ENCODE measurements at regions not wholly inside any gene's neighbourhood (a gene's known extent, or its start where the extent isn't known, plus 50 kb on each side); places are given as distances from the start of the nearest gene placed in this dataset.

- Histone ChIP-seq H3K9me3 (ENCODE audit: severe bottlenecking) (no peaks in the 10 kb centered on the region), H3K36me3 (ENCODE audit: low read depth) (no peaks in the 10 kb centered on the region), H3K4me1 (ENCODE audit: insufficient read depth, poor library complexity, severe bottlenecking) (peaks cover 6% of the 10 kb centered on the region), H3K4me3 (ENCODE audit: severe bottlenecking) (no peak overlapping the region), H3K27ac (ENCODE audit: poor library complexity, severe bottlenecking) (no peak overlapping the region), H3K27me3 (ENCODE audit: insufficient read depth, poor library complexity, severe bottlenecking) (no peaks in the 10 kb centered on the region)
- no peak for TF ChIP-seq CTCF (IDR thresholded peaks at IDR 0.05; ENCODE audit: poor library complexity, severe bottlenecking)
- ATAC-seq (ENCODE audit: low read depth) (no peak), DNase-seq (ENCODE audit: low spot score) (no peak)
Measured at GRCh38 chr13:40160618-40161350, 505.3 kb downstream of the COG6 start.

GRCh38 chr13:40161351-40161810, 505.1 kb downstream of the FOXO1 start:
- Histone ChIP-seq H3K4me1 (ENCODE audit: insufficient read depth, poor library complexity, severe bottlenecking) (peaks cover 6% of the 10 kb centered on the region), H3K36me3 (ENCODE audit: low read depth) (no peaks in the 10 kb centered on the region), H3K4me3 (ENCODE audit: severe bottlenecking) (no peak overlapping the region), H3K9me3 (ENCODE audit: severe bottlenecking) (no peaks in the 10 kb centered on the region), H3K27me3 (ENCODE audit: insufficient read depth, poor library complexity, severe bottlenecking) (no peaks in the 10 kb centered on the region), H3K27ac (ENCODE audit: poor library complexity, severe bottlenecking) (no peak overlapping the region)
- DNase-seq (ENCODE audit: low spot score) (no peak), ATAC-seq (ENCODE audit: low read depth) (no peak)
- no peak for TF ChIP-seq CTCF (IDR thresholded peaks at IDR 0.05; ENCODE audit: poor library complexity, severe bottlenecking)

GRCh38 chr13:40161931-40162330, 504.5 kb downstream of the FOXO1 start:
- H3K36me3 ChIP-seq (ENCODE audit: low read depth) = no peaks in the 10 kb centered on the region
- H3K27me3 ChIP-seq (ENCODE audit: insufficient read depth, poor library complexity, severe bottlenecking) = no peaks in the 10 kb centered on the region
- DNase-seq (ENCODE audit: low spot score) (no peak), ATAC-seq (ENCODE audit: low read depth) (no peak)
- H3K4me3 ChIP-seq (ENCODE audit: severe bottlenecking) = no peak overlapping the region
- no peak overlapping the region for H3K27ac ChIP-seq (ENCODE audit: poor library complexity, severe bottlenecking)
- no peak for TF ChIP-seq CTCF (IDR thresholded peaks at IDR 0.05; ENCODE audit: poor library complexity, severe bottlenecking)
- H3K9me3 ChIP-seq (ENCODE audit: severe bottlenecking) = no peaks in the 10 kb centered on the region
- H3K4me1 ChIP-seq (ENCODE audit: insufficient read depth, poor library complexity, severe bottlenecking) = peaks cover 6% of the 10 kb centered on the region

GRCh38 chr13:40163066-40164000, 503.1 kb downstream of the FOXO1 start:
- Histone ChIP-seq H3K27ac (ENCODE audit: poor library complexity, severe bottlenecking) (no peak overlapping the region), H3K4me1 (ENCODE audit: insufficient read depth, poor library complexity, severe bottlenecking) (peaks cover 6% of the 10 kb centered on the region)

More at GRCh38 chr13:40163066-40164000, 503.1 kb downstream of the FOXO1 start:
- no peaks in the 10 kb centered on the region for H3K36me3 ChIP-seq (ENCODE audit: low read depth)
- H3K27me3 ChIP-seq (ENCODE audit: insufficient read depth, poor library complexity, severe bottlenecking) = no peaks in the 10 kb centered on the region
- no peaks in the 10 kb centered on the region for H3K9me3 ChIP-seq (ENCODE audit: severe bottlenecking)
- ATAC-seq (ENCODE audit: low read depth) (no peak), DNase-seq (ENCODE audit: low spot score) (no peak)
- no peak overlapping the region for H3K4me3 ChIP-seq (ENCODE audit: severe bottlenecking)
- TF ChIP-seq CTCF (IDR thresholded peaks at IDR 0.05; ENCODE audit: poor library complexity, severe bottlenecking) = no peak

Measured in RWPE2 (cell line).